ENCODE measurements at regions not wholly inside any gene's neighbourhood (a gene's known extent, or its start where the extent isn't known, plus 50 kb on each side); places are given as distances from the start of the nearest gene placed in this dataset.

DNA sequence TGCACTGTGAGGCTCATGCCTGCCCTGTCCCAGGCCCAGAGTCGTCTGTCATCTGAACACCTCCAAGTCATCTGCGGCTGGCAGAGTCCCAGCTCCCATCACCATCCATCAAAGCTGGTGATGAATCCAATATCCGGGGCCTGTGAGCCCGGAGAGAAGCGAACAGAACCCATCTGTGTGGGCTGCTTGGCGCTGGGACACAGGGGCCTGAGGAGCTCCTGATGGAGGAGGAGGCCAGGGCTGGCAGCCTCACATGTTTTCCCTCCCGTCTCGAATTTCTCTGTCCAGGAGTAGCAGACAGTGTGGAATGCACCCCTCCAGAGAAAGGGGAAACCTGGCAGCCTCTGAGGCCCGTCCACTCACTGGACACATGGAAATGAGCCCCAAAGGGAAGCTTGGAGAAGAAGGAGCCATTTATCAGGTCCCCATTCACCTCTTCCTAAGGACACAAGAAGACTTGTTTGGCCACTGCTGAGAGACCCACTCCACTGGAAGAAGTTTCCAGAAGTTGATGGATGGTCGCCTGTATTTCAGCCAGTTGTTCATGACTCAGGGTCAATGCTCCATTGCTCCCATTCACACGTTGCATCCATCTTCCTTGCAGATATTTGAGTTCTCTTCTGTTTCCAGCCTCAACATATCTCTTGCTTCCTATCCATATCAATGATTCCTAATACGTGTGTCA, 307.5 kb upstream of the SULF2 start:
- Histone ChIP-seq H3K36me3 (no peaks in the 10 kb centered on the region), H3K27me3 (replicated peaks) (peaks cover 10% of the 10 kb centered on the region), H3K4me3 (no peak overlapping the region), H3K4me1 (replicated peaks) (no peaks in the 10 kb centered on the region), H3K9me3 (replicated peaks) (no peaks in the 10 kb centered on the region), H3K27ac (no peak overlapping the region)
- no peak for DNase-seq (ENCODE audit: low read depth in 1 of 2, low spot score in 2 of 2)

DNA sequence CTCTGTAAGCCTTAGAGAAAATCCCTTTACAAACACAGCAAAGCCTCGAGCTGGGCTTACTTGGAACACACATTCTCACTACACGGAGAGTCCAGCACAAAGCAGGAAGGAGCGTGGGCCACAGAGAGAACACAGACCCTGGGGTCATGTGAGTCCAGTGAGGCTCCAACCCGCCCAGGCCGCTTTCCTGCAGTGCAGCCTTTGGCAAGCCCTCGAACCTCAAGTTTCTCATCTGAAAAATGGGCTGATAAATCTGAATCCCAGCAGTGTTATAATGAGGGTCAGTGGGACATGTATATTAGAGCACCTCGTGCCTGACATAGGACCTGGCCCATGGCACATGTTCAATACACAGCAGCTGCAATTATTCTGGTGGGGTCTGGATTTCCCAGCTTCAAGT, 305.5 kb upstream of the SULF2 start:
- no peak for DNase-seq (ENCODE audit: low read depth in 1 of 2, low spot score in 2 of 2)
- Histone ChIP-seq H3K27ac (no peak overlapping the region), H3K4me1 (replicated peaks) (no peaks in the 10 kb centered on the region), H3K9me3 (replicated peaks) (no peaks in the 10 kb centered on the region), H3K36me3 (no peaks in the 10 kb centered on the region), H3K27me3 (replicated peaks) (peaks cover 16% of the 10 kb centered on the region), H3K4me3 (no peak overlapping the region)

DNA sequence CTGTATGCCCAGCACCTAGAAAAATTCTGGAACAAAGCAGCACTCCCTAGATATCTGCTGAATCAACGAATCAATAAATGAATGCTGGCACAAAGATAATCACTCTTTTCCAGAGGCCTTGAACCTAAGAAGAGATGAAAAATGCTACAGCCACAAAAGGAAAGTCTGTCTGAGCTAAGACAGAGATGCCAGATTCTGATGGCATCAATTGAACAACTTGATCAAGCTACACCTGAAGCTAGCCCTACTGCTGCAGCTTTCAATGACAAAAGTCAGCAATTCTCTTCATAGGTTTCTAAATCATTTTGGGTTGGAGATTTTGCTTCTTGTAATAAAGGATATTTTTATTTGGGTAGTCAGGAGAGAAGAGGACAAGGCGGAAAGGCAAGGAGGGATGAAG, 305.0 kb upstream of the SULF2 start:
- H3K27ac ChIP-seq, result no peak overlapping the region
- peaks cover 16% of the 10 kb centered on the region for H3K27me3 ChIP-seq (replicated peaks)
- H3K36me3 ChIP-seq, result no peaks in the 10 kb centered on the region
- no peaks in the 10 kb centered on the region for H3K9me3 ChIP-seq (replicated peaks)
- H3K4me1 ChIP-seq (replicated peaks), result no peaks in the 10 kb centered on the region
- no peak overlapping the region for H3K4me3 ChIP-seq
- DNase-seq (ENCODE audit: low read depth in 1 of 2, low spot score in 2 of 2), result no peak

DNA sequence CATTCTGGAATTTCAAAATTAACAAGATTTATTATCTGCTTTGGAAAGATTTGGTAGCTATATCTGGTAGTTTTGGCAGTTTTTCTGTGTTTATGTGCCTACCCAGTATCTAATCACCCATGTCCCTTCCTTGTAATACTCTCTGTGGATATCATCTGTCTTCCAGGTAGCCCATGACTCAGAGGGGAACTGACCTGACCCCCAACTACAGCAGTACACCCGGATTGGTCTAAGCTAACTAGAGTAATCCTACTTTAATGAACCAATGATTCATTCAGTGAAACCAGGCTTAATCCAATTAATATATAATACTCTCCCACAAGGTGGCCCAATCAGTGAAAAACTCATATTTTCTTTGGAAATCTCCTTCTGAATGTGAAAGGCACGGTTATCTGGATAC, 295.3 kb upstream of the SULF2 start:
- Histone ChIP-seq H3K4me3 (no peak overlapping the region), H3K4me1 (replicated peaks) (no peaks in the 10 kb centered on the region), H3K9me3 (replicated peaks) (no peaks in the 10 kb centered on the region), H3K36me3 (no peaks in the 10 kb centered on the region), H3K27ac (no peak overlapping the region), H3K27me3 (replicated peaks) (peaks cover 7% of the 10 kb centered on the region; the same call in 1 of the 2 replicates)
- DNase-seq (ENCODE audit: low read depth in 1 of 2, low spot score in 2 of 2), result no peak

DNA sequence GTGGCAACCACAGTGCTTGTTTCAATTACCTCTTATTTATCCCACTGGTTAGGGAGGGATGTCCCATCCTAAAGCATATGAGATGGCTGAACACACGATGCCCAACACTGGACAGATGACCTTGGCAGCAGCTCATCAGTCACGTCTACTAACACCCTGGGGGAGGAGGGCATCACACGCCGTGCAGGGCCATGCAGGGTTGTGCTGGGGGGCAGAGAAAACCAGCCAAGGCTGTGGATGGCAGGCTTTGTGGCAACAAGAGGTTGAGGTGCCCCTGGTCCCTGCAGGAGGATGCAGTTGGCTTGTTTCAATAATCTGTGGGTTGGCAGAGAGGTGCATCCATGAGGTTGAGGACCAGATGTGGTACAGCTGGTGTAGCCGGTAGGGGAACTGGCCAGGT, 293.7 kb upstream of the SULF2 start:
- no peak overlapping the region for H3K27ac ChIP-seq
- H3K9me3 ChIP-seq (replicated peaks), result no peaks in the 10 kb centered on the region
- H3K4me3 ChIP-seq, result no peak overlapping the region
- DNase-seq (ENCODE audit: low read depth in 1 of 2, low spot score in 2 of 2), result no peak
- H3K36me3 ChIP-seq, result no peaks in the 10 kb centered on the region
- no peaks in the 10 kb centered on the region for H3K4me1 ChIP-seq (replicated peaks)
- peaks cover 8% of the 10 kb centered on the region; the same call in 1 of the 2 replicates for H3K27me3 ChIP-seq (replicated peaks)

DNA sequence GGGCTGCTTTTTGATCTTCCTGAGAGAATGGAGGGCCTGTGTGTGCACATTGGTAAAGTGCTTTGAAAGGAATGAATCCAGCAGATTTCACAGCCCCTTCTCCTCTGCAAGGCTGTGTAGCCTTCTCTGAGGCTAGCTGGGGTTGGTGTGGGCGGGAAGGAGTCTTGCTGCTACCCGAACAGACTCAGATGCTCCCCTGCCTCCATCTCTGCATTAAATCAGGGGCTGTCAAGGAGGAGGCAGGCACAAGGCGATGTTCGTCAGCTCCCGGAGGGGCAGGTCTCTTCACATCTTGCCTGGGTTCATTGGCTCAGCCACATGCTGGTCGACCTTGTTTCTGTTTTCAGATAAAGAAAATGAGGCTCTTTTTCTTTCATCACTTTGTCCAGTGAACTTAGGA, 291.5 kb upstream of the SULF2 start:
- no peaks in the 10 kb centered on the region for H3K4me1 ChIP-seq (replicated peaks)
- no peak for DNase-seq (ENCODE audit: low read depth in 1 of 2, low spot score in 2 of 2)
- peaks cover 17% of the 10 kb centered on the region for H3K27me3 ChIP-seq (replicated peaks)
- H3K36me3 ChIP-seq, result no peaks in the 10 kb centered on the region
- no peaks in the 10 kb centered on the region for H3K9me3 ChIP-seq (replicated peaks)
- no peak overlapping the region for H3K4me3 ChIP-seq
- H3K27ac ChIP-seq, result no peak overlapping the region

DNA sequence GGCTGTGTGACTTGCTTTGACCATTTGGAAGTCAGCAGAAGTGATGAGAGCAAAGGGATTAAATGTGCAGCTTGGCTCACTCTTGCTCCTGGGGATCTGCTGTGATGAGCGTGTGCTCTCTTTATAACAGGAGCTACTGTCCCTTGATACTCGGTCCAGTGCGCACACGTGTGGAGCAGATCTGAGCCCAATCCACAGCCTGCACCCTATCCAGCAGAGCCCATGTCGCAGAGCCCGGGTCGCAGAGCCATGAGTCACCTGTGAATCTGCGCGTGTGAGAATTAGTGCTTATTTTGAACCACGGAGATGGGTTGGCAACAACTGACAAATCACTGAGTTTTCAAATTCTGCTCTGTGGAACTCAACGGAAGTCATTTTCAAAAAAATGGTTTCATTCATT, 291.0 kb upstream of the SULF2 start:
- Histone ChIP-seq H3K36me3 (no peaks in the 10 kb centered on the region), H3K27me3 (replicated peaks) (peaks cover 16% of the 10 kb centered on the region), H3K9me3 (replicated peaks) (no peaks in the 10 kb centered on the region), H3K27ac (no peak overlapping the region), H3K4me1 (replicated peaks) (no peaks in the 10 kb centered on the region), H3K4me3 (no peak overlapping the region)
- no peak for DNase-seq (ENCODE audit: low read depth in 1 of 2, low spot score in 2 of 2)

DNA sequence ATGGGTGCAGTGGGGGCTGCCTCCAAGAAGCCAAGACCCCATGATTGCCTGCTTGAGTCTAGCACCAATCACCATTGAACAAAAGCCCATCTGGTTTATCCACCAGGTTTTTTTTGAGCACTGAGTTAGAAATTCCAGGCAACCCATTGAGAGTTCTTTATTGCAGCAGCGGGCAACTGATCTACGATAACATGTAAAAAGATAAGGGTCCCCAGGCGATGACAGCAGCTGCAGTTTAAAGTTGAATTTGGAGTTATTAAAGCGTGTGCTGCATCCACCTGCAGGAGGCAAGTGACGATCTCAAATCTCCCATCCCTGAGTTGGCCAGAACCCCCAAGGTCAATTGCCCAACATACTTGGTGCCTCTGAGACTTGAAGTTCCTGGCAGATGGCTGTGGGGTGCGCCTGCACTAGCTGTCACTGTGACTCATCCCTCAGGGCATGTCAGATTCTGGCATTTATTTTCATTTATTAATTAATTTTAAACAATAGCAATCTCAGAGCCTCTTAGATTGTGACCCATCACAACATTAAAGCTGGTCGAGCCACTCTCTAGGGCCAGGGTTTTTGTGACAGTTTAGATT, 290.4 kb upstream of the SULF2 start:
- H3K27ac ChIP-seq, result no peak overlapping the region
- no peaks in the 10 kb centered on the region for H3K9me3 ChIP-seq (replicated peaks)
- H3K4me1 ChIP-seq (replicated peaks), result no peaks in the 10 kb centered on the region
- no peaks in the 10 kb centered on the region for H3K36me3 ChIP-seq
- H3K4me3 ChIP-seq, result no peak overlapping the region
- no peak for DNase-seq (ENCODE audit: low read depth in 1 of 2, low spot score in 2 of 2)
- H3K27me3 ChIP-seq (replicated peaks), result peaks cover 11% of the 10 kb centered on the region

DNA sequence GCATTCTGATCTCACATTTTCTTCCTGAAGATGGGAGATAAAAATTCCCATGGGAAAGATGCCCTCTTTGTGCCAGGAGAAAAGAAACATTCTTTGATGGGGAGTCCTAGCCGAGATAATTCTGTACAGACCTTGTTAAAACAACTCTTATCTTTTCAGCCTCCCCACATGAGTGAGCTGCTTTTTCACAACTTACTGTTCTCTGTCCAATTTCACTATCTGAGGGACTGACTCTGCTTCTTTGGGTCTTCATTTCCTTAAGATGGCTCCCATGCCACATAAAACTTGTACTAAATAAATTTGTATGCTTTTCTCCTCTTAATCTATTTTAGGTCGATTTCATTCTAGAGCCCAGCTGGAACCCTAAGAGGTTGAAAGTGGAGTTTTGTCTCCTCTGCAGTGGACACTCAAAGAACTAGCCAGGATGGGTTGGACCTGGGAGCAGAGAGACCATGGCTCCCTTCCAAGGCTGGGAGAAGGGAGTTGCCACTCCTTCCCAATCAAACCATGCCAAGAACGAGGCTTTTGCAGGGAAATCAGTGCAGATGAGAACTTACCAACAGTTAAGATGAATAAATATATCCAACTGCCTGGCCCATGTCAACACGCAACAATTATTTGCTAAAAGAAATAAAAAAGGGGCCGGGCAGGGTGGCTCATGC, 285.8 kb upstream of the SULF2 start:
- H3K27me3 ChIP-seq (replicated peaks), result peaks cover 9% of the 10 kb centered on the region
- DNase-seq (ENCODE audit: low read depth in 1 of 2, low spot score in 2 of 2), result no peak
- no peak overlapping the region for H3K27ac ChIP-seq
- H3K4me1 ChIP-seq (replicated peaks), result no peaks in the 10 kb centered on the region
- no peak overlapping the region for H3K4me3 ChIP-seq
- H3K9me3 ChIP-seq (replicated peaks), result no peaks in the 10 kb centered on the region
- no peaks in the 10 kb centered on the region for H3K36me3 ChIP-seq

DNA sequence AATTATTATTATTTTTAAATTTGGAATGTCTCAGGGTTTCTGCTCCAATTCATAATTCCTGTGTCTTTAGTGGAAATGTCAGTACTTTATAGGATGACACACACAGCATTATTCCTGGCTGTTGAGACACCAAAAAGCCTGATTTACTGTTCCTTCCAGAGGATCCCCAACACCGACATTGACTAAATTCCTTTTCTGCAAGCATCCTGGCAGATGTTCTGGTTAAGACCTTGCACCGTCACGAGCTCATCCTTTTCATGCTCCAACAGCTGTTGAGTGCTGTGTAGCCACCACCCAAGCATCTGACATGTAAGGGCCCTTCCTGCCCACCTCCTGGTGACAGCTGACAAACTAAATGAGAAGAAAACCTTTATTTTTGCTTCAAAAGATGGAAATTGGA, 284.3 kb upstream of the SULF2 start:
- Histone ChIP-seq H3K27me3 (replicated peaks) (peaks cover 9% of the 10 kb centered on the region), H3K4me3 (no peak overlapping the region), H3K4me1 (replicated peaks) (peaks cover 5% of the 10 kb centered on the region), H3K9me3 (replicated peaks) (no peaks in the 10 kb centered on the region), H3K27ac (no peak overlapping the region), H3K36me3 (no peaks in the 10 kb centered on the region)
- no peak for DNase-seq (ENCODE audit: low read depth in 1 of 2, low spot score in 2 of 2)

DNA sequence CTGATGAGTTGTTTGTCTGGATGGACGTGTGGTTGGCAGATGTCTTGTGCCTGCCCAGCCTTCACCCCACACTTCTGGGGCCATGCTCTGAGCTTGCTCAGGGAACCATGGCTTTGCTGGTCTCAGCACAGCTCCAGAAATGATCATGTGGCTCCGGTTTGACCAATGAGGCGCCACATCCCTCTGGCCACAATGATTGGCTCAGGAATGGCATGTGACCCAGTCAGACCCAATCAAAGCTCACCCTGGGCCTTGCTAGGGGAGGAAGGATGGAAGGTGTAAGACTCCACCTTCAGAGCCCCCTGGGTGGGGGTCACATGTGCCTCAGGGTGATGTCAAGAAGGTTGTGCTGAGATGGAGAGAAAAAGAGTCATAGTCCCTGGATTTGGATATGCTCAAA, 281.6 kb upstream of the SULF2 start:
- Histone ChIP-seq H3K36me3 (no peaks in the 10 kb centered on the region), H3K4me1 (replicated peaks) (peaks cover 14% of the 10 kb centered on the region), H3K4me3 (no peak overlapping the region), H3K27me3 (replicated peaks) (no peaks in the 10 kb centered on the region), H3K9me3 (replicated peaks) (no peaks in the 10 kb centered on the region), H3K27ac (no peak overlapping the region)
- DNase-seq (ENCODE audit: low read depth in 1 of 2, low spot score in 2 of 2), result no peak

DNA sequence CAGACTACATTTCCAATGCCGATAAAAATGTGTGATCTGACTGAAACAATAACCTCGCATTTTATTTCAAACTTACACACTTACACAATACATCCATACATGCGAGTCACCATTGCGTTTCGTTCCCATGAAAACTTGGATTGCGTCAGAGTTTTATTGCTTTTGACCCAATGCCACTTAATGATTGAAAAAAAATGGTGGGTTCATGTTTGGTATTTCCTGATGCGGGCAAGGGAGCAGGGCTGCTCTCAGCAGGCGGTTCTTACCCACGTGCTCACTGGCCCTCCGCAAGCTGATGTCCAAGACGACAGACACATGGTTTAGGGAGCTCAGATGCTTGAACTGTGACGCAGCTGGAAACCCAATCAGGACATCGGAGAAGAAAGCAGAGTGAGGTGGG, 281.0 kb upstream of the SULF2 start:
- no peak overlapping the region for H3K27ac ChIP-seq
- peaks cover 14% of the 10 kb centered on the region for H3K4me1 ChIP-seq (replicated peaks)
- no peaks in the 10 kb centered on the region for H3K9me3 ChIP-seq (replicated peaks)
- H3K4me3 ChIP-seq, result no peak overlapping the region
- DNase-seq (ENCODE audit: low read depth in 1 of 2, low spot score in 2 of 2), result no peak
- H3K36me3 ChIP-seq, result no peaks in the 10 kb centered on the region
- H3K27me3 ChIP-seq (replicated peaks), result no peaks in the 10 kb centered on the region

DNA sequence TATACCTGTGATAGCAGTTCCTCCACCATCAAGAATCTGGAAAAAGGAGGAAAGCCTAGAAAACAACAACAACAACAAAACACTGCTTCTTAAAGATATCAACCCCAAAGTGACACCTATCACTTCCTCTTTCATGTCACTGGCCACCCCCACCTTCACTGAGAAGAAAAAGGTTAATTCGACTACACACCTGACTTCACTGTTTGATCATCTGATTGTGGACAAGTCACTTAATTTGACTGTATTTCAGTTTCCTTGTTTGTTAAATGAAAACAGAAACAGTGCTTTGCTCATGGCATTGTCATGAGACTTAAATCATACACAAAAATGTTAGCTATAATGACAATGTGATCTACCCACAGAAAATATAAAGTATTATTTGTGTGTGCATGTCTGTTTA, 280.6 kb upstream of the SULF2 start:
- Histone ChIP-seq H3K4me3 (no peak overlapping the region), H3K36me3 (no peaks in the 10 kb centered on the region), H3K27me3 (replicated peaks) (no peaks in the 10 kb centered on the region), H3K27ac (no peak overlapping the region), H3K4me1 (replicated peaks) (peaks cover 14% of the 10 kb centered on the region), H3K9me3 (replicated peaks) (no peaks in the 10 kb centered on the region)
- DNase-seq (ENCODE audit: low read depth in 1 of 2, low spot score in 2 of 2), result no peak

DNA sequence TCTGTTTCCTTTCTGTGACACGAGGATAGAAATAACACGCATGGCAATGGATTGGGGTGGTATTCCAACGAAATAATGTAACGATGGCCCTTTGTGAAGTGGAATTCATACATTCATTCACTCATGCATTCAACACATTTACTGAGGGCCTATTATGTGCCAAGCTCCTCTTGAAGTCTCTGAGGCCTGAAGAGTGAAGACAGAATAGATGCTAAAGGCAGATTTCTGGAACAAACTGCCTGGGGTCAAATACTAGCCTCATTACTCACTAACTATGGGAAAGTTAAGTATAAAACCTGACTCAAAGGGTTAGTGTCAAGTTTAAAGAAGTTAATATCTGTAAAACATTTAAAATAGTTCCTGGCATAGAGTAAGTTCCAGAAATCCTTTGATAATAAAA, 279.6 kb upstream of the SULF2 start:
- Histone ChIP-seq H3K4me1 (replicated peaks) (peaks cover 14% of the 10 kb centered on the region), H3K27me3 (replicated peaks) (no peaks in the 10 kb centered on the region), H3K9me3 (replicated peaks) (no peaks in the 10 kb centered on the region), H3K4me3 (no peak overlapping the region), H3K36me3 (no peaks in the 10 kb centered on the region), H3K27ac (no peak overlapping the region)
- DNase-seq (ENCODE audit: low read depth in 1 of 2, low spot score in 2 of 2), result peak in 1 of 2 experiments; percentile 15

Measured in SJSA1 (cell line).